HT-29 (cell line): ENCODE measurements at regions not wholly inside any gene's neighbourhood (a gene's known extent, or its start where the extent isn't known, plus 50 kb on each side); places are given as distances from the start of the nearest gene placed in this dataset.

Experiments
- DNase-seq: peaks from one replicate; pipeline ENCODE4 v3.0.0-alpha.2; 2015; ENCODE audit warnings: low spot score

DNA sequence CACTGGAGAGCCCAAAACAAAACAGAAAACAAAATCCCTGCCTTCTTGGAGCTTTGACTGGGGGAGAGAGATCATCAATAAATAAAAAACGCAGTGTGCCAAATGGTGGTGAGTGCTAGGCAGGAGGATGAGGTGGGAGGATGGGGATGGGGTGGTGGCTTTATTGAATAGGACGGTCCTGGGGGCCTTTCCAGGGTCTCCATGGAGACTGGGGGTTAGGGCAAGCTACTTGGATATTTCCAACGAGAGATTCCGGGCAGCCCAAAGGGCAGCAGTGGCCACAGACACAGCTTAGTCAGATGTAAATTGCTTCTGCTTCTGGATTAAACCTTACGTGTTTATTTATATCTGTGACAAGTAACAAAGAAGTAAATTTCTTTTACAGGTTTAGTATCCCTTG lies 700.1 kb downstream of the QKI start:
- DNase-seq, result no peak

DNA sequence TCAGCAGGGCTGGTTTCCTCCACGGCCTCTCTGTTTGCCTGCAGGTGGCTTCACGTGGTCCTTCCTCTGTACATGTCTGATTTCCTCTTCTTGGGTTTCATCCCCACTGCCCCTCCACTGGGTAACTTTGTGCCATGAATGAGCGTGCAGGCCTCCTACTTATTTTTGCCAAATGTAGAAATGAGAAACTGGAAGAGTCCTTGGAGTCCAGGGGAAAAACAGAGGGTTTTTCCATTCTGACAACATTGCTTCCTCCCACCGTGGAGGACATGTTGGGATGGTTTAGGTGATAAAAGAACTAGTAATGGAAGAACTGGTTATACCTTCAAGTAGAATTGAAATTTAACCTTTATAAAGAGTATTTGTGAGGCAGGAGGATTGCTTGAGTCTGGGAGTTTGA lies 699.5 kb downstream of the QKI start:
- DNase-seq, result no peak

DNA sequence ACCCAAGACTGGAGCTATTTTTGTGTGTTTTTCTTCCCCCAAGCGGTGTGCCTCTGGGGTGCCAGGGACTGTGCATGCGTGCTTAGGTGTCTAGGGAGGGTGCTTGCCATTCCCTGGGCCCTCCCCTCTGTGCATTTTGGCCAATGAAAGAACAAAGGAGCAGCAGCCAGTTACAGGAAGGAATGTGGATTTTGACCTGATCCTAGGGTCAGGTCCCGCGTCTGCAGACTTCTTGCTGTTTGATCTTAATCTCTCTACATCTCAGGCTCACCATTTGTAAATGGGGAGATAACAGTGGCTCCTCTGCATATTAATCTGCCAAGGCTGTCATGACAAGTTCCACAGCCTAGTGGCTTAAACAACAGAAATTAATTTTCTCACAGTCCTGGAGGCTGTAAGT lies 699.1 kb downstream of the QKI start:
- DNase-seq, result no peak

DNA sequence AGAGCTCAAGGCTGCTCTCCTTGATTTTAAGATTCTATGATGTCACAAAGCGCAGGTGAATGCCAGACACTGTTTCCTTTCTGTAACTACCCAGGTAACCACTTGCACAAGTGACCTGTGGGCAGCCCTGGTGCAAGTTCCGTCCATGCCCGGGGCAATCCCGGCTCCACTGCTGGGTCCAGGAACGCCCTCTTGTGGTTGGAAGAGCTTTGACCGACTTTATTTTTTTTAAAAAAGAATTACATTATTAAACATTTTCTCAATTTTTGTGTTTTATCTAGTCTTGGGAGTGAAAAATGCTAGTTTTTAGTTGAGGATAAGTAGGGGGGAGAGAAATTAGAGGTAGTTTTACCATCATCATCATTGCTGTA lies 695.2 kb downstream of the QKI start:
- peak; percentile 38 for DNase-seq

DNA sequence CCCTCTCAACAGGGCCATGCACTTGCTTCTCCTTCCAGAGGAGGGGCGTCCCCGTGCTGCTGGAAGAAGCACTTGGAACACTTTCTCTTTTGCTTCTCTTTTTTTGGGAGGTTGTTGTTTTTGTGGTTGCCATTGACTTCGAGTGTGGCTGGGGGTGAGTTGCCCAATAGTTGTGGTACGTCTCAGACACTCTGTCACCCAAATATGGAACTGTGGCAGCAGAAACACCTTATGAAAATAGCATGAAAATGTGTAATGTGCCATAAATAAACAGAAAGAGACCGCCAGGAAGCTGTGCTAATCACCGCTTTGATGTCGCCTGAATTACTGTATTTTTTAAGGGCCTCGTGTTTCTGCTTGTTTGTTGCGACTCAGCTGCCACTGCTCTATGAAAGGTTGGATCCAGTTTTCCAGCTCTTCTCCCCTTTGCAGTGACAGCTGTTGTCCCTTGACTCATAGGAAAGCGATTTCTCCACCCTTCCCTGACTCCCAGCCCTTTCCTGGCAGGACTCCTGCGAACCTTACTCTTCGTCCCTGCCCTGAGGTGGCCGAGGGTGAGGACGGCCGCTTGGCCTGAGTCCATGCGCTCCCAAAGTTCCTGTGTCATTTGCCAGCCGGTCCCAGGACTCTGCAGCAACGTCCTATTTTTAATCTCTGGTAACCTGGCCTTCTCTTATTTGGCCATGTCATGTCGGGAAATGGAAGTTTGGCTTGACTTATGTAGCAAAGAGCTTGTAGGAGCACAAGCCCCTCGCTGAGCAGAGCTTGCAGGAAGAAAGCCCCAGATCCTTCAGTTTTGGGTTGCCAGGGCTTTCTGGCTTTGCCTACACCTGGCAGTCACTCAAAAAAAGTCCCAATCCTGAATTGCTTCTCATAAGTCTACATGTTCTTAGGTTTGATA lies 694.6 kb downstream of the QKI start:
- DNase-seq, result peak; percentile 77

DNA sequence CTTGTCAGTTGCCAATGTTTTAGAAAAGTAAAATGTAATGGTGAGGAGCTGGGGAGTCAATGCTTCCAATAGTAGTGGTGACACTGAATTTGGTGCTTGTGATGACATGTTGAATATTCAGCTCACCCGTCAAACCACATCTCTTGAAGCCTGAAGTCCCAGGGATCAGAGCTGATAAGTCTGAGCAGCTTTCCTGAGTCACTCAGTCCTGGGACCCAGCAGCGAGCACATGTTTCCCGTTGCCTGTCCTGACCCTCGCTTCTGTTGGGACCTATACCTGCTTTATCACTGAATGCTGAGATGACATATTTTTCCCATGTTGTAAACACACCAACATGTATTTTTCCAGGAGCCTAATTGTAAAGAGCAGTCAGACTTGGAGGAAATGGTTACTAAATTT lies 693.6 kb downstream of the QKI start:
- no peak for DNase-seq

DNA sequence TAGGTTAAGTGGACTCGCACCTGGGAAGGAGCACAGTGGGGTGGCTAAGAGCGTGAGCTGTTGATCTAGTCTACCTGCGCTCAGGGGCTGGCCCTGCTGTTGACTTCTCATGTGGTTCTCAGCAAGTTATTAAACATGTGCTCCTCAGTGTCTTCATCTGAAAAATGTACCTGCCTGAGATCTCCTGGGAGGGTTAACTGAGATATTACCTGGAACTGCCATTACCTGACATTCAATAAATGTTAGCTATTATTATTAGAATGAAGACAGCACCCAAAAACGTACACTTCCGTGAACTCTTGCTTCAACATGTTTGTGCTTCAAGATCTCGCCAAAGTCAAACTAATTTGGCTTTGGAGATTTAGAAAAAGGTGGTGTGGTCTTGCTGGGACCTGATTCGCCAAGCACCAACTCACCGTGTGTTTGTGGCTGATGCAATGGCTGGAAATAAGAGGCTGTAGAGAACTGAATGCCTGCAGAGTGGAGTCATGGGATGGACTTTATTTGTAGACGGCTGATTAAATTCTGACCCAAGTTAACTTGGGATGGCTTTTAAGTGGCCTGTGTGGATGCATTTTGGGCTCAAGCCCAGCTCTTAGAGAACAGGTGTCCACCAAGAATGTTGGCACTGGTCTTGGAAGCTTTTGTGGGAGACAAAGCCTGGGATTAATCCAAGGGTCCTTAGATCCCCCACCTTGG lies 692.9 kb downstream of the QKI start:
- no peak for DNase-seq

DNA sequence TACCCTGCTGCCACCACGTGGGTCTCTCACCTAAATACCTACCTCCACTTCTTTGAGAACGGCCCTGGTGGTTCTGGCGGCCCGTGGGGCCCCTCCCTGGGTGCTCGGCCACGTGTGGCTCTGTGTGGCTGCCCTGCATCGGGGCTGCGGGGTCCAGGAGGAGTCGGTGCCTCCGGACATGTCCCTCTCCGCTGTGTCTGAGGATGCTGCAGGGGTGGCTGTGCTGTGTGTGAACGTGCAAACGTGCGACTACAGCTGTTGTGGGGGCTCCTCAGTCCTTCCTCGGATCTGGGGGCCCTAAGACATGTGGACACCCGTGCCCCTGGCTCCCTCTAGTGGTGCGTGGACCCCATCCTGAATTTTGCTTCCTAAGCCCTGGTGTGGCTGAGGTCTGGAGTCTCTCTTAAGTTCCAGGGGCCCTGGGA lies 691.8 kb downstream of the QKI start:
- no peak for DNase-seq

DNA sequence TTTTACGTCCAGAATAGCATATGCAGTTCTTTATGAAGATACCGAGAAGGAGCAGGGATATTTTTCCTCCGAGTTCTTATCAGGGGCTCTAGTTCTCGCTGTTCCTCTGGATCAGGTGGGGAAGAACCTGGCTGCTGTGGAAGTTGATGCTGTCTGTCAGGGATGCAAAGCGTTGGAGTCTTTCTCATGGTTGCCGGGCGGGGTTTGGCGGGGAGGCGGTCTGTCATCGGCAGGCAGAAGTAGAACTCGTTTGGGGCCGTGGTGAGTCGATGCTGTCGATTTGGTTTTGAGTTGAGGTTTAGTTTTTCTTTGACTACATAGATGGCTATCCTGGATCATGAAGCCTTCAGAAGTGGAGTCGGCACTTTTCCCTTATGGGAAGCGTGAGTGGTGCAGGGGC lies 691.2 kb downstream of the QKI start:
- no peak for DNase-seq

DNA sequence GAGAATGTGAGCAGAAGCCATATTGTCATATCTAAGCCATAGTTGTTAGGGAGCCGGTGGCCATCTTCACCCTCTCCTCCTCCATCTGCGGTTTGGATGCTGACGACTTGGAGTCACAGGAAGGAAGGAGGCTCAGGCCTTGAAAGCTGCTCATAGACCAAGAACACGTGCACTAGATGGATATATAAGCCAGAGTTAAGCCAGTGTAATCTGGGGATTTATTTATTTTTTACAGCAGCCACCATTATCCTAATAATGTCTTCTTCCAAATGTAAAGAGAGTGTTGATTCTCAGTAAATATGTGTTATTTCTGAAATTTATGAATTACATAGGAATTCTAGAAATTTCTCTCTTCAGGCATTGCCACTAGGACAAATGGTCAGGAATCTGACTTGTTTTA lies 689.9 kb downstream of the QKI start:
- no peak for DNase-seq

DNA sequence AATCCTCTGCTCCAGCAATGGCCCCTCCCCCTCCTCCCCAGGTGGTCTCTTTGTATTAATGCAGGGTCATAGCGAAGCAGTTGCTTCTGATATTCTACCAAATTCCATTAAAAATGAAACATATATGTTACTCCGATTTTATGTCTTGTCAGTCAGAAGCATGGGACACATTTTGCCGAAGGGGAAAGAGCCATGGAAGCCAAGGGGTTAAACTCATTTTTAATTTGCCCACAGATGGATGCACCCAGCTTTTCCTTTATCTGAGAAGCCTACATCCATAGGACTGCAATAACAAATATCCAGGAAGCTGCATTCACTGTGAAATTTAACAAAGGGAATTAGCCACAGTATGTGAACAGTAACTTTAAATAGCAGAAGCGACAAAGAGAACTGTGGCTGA lies 688.2 kb downstream of the QKI start:
- no peak for DNase-seq

DNA sequence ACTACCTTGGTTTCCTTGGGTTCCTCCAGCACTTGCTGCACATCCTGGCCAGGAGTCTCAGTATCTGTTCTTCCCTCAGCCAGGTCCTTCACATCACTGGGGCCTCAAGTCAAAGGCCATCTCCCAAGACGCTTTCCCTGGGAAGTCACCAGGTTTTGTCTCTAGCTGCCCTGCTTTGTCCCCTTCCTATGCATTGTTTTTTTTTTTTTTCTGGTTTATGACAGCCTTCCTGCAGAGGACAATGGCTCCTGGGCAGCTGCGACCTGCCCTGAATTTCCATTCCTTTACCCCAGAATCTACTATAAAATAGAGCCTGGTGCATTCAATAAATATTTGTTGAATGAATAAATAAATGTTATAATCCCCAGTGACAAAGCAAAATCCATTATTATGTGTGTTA lies 687.3 kb downstream of the QKI start:
- DNase-seq, result no peak

DNA sequence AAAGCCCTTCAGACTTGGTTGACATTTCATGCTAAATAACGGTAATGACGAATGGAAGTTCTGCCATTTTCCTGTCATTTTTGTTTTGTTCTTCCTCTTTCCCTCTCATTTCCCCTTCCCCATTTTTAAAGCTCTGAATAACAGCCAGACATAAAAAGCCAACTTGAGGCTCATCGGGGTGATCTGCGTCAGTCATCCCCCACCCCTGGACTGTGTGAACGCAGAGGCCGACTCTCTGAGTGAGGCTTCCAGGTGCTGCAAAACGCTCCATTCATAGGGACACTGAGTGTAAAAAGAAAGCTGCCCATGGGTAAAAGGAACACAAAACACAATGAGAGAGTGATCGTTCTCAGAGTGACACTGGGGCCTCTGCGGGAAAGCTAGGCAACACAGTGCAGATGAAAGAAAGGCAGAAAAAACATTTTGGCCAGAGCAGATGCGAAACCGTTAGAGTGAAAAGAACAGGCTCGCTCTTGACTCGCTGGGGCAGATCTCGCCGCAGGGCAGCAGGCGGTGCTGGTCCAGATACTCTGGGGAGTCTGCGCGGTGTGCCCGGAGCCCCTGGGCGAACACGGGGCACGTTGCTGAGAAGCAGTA lies 684.8 kb downstream of the QKI start:
- no peak for DNase-seq

DNA sequence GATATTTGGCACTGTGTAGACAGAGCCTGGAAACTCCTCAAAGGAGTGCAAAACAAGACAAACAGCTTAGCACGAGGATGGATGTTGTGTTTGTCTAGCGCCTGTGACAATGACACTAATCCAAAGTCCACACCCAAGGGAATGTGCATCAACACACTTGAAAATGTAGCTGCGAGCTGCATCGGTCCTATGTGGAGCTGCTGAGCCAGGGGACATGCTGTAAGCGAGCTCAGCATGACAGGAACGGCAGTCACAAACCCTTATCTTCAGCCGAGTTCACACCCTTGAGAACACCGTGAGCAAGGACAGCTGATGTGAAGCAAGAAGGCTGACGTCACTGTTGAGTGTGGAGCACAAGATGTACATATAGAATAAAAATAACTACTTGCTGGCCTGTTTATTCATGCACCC lies 684.3 kb downstream of the QKI start:
- DNase-seq, result no peak

DNA sequence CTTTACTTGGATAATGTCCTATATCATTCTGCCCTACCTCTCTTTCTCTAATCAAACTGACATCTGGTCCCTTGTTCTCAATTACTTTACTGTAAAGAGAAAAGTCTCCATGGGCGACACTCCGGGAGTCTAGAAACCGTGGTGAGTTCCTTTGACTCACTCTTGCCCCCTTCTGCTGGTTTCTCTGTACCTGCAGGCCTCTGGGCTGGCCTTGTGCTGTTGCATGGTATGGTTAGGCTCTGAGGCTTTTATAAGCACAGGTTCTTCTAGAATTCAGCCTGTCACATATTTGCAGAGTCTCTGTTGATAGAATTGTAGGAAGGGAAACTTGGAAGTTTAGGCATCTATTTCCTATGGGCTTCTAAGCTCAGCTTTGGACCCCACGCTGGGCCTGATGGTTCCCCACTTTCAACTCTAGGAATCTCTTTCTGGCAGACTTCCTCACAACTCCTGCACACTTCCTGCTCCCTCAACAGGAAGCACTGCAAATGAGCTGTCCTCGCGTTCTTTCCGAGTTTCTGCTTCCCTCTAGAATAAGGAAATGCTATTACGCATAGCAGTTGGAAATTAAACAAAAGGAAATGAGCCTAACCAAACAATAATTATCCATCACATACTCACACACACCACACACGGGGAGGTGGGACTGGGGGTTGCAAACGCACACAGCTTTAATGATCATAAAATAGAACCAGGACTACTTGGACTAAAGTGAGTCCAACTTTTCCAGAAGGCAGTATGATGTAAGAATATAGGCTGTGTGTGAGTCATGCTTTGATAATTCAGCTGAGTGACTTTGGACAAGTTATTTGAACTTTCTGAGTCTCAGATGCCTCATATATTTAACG lies 683.3 kb downstream of the QKI start:
- peak; percentile 24 for DNase-seq

DNA sequence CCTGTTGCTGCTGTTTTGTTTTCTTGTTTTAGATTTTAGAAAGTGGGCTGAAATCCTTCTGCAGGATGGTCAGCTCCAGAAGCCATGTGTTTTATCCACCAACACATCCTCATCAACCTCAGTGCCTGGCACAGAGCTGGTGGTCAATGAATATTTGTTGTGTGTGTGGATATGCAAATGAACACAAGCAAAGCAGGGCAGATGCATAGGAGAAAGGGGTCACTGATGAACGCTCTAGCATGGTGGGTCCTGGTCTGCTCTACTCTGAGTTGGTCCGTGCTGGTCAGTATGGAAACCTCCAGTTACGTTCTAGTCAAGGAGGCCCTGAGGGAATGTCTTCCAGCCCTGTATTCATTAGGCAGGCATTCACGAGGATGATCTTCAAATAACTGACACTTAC lies 682.5 kb downstream of the QKI start:
- no peak for DNase-seq

DNA sequence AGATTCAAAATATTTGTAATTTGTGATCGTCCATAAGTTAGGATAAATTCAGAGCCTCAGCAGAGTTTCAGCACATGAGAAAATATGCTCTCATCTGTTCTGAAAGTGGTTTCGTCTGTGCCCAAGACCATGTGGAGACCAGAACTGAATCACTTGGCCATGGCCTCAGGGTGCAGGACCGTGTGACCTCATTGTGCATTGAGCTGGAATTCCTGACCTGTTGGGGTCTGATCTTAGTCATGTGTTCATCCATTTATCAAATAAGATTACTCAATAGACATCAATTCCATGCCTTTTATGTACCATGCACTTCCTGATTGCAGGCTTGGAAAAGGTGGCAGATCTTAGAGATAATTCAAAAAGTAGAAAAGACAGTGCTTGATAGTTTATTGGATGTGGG lies 680.5 kb downstream of the QKI start:
- DNase-seq, result no peak

DNA sequence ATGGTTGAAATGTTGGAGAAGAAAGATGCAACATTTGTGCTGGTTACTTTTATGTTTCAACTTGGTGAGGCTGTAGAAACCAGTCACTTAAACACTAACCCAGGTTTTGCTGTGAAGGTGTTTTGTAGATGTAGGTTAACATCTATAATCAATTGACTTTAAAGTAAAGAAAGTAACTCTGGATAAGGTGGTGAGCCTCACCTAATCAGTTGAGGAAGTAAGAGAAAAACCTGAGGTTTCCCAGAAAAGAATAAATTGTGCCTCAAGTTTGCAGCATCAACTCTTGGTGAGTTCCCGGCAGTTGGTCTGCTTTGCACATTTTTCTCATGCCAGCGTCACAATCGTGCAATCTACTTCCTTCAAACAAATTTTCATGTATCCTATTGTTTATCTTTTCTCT lies 673.4 kb downstream of the QKI start:
- DNase-seq, result no peak

DNA sequence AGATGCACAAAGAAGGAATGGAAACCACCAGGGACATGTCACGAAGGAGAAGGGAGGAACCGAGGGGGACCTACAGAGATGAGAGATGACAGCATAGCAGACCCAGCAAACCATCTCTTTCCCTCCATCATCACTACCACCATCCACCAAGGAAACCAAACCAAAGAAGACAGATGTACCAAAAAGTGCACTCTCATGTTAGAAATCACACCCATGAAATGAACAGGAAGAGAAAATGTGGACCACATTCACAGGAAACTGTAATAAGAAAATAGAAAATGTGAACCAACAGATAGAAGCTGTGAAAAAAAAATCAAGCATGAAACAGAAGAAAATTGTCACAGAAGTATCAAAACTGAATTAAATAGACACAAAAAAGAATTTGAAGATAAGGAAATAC lies 672.7 kb downstream of the QKI start:
- DNase-seq, result no peak

DNA sequence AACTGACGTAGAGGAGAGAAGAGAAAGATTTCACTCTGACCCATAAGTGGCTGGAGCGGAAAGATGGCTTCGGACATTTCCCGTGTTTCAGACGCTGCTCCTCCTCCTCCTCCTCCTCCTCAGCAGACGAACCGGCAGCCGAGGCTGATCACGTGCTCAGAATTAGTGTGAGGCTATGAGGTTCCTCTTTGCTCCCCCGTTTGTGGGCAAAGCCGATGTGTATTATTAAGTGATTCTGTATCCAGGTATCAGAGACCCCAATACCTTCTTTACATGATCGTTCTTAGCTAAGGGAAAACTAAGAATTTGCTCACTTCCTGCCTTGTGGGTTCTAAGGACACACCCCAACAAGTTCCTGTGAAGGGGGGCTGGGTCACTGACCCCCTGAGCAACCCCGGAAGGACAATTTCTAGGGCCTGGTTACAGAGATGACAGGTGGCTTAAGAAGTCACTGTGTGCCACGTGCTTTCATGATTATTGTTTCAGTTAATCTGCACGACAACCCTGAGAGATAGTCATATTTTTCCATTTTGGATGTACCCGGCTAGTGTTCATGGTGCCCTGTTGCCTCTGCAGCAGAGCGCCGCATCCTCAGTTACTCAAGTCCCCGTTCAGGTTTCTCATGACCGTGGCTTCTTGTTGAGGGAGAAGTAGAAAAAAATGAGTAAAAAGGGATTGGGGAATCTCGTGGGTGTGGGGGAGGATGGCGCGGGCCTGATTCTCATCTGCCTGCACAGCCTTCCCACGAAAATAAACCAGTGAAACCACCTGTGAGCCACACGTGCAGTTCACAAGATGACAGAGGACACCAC lies 671.8 kb downstream of the QKI start:
- DNase-seq, result no peak
